ENCODE measurements at regions not wholly inside any gene's neighbourhood (a gene's known extent, or its start where the extent isn't known, plus 50 kb on each side); places are given as distances from the start of the nearest gene placed in this dataset.
"Not testable (repeated sequence)": the region's sequence is repeated elsewhere in the genome, so short reads cannot be mapped to it uniquely, and the experiment has no call there.

- ATAC-seq, result no peak
- no peak for DNase-seq (ENCODE audit: low spot score)
- intact Hi-C loops (cut with DNase I), result no loop called here
Measured at GRCh38 chr7:53350241-53350640, 314.8 kb downstream of the POM121L12 start.

- intact Hi-C loops (cut with DNase I), result no loop called here
- ATAC-seq (no peak), DNase-seq (ENCODE audit: low spot score) (no peak)
Measured at GRCh38 chr7:53351681-53352080, 316.2 kb downstream of the POM121L12 start.

DNA sequence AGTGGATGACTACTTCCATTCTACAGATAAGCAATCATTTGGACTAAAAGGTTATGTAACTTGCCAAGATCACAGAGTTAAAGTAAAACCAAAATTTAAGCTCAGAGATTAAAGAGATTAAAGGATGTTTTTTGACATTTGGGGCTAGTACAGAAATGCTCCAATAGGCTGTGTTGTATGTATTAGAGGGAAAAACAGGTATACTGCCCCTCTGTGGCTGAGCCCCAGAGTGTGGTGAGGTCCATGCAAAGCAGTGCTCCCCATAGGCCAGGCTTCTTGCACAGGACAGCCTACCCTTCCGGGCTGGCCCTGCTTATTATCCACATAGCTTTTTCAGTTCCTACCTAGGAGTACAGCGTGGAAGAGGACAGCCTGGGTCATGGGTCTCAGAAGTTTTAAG lies 322.8 kb downstream of the POM121L12 start:
- DNase-seq (ENCODE audit: low spot score), result no peak
- intact Hi-C loops (cut with DNase I), result no loop called here
- no peak for ATAC-seq

DNA sequence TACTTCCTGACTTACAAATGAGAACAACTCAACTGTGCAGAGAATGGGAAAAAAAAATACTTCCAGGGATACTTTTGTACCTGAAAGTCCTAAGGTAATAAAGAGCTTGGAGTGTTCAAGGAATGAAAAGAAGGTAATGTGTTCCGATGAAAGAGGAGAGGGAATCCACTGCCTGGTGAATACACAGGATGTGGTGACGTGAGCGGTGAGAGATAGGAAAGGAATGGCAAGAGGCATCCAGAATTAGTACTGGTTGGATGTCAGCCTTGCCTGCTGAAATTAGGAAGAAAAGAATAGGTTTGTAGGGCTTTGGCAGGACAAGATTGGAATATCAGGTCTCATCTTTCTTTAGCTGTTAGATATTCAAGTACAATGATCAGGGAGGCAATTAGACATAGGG lies 347.7 kb downstream of the POM121L12 start:
- no peak for ATAC-seq
- DNase-seq (ENCODE audit: low spot score), result no peak
- intact Hi-C loops (cut with DNase I), result no loop called here

GRCh38 chr7:53385239-53385638 lies 349.8 kb downstream of the POM121L12 start:
- ATAC-seq; intact Hi-C loops (cut with DNase I); DNase-seq (ENCODE audit: low spot score): not testable (repeated sequence)

DNA sequence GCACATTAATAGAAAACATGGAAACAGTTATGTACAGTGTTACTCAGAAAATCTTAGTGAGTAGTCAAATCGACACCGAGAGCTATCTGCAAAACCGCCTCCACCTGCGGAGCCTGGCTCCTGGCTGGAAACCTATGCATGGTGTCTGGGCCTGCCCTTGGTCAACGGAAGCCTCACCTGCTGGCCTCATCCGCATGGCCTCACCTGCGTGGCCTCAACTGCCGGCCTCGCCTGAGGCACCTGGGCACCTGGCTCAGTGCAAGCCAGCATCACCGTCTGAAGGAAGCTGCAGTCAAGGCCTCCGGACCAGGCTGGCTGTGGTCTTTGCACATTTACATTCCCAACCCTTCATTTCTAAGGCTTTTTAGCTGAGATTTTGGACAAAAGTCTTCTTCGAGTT lies 352.1 kb downstream of the POM121L12 start:
- DNase-seq (ENCODE audit: low spot score) (no peak), ATAC-seq (no peak)
- intact Hi-C loops (cut with DNase I), result no loop called here

GRCh38 chr7:53397911-53398310 lies 362.5 kb downstream of the POM121L12 start:
- ATAC-seq, result no peak
- intact Hi-C loops (cut with DNase I), result no loop called here
- no peak for DNase-seq (ENCODE audit: low spot score)

GRCh38 chr7:53398566-53398965 lies 363.1 kb downstream of the POM121L12 start:
- ATAC-seq (no peak), DNase-seq (ENCODE audit: low spot score) (no peak)
- intact Hi-C loops (cut with DNase I), result no loop called here

- DNase-seq (ENCODE audit: low spot score) (no peak), ATAC-seq (no peak)
- intact Hi-C loops (cut with DNase I), result no loop called here
Measured at GRCh38 chr7:53413021-53413420, 377.6 kb downstream of the POM121L12 start.

DNA sequence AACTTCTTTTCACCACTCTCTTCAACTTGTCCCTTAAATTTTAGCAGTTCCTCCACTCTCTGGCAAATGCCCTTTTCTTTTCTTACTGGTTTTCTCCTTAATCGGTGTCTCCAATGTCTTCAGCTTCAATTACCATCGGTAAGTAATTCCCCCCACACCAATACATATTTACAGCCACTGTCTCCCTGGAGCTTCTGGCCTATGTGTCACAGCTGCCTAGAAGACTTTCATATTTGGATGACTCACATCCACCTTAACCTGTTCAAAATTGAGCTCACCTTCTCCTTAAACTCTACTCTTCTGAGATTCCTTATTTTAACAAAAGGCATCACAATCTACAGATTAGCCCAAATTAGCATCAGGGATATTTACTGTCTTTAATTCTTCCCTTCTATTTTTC lies 380.4 kb downstream of the POM121L12 start:
- intact Hi-C loops (cut with DNase I), result loop anchor here (2.0 kb wide), 1 partner anchor 59 kb away; no protein-coding TSS in a partner anchor
- ATAC-seq, result no peak
- DNase-seq (ENCODE audit: low spot score), result no peak

GRCh38 chr7:53418834-53419482 lies 383.5 kb downstream of the POM121L12 start:
- ATAC-seq (no peak), DNase-seq (ENCODE audit: low spot score) (no peak)
- intact Hi-C loops (cut with DNase I), result no loop called here

GRCh38 chr7:53420550-53420949 lies 385.1 kb downstream of the POM121L12 start:
- intact Hi-C loops (cut with DNase I), result no loop called here
- ATAC-seq (no peak), DNase-seq (ENCODE audit: low spot score) (no peak)

DNA sequence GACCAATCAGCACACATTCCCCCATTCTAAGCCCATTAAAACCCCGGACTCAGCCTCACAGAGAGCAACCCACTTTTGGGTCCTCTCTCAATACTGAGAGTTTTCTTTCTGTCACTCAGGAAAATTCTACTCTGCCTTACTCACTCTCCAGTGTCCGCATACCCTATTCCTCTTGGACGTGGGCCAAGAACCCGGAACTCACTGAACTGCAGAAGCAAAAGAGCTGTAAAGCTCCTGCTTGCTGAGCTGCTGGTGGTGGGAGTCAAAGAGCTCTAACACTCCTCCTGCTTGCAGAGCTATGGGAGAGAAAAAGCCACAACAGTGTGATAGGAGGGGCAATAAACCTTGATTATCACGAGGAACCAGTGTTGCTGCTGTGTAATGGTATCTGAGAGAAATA lies 386.9 kb downstream of the POM121L12 start:
- intact Hi-C loops (cut with DNase I), result no loop called here
- no peak for ATAC-seq
- DNase-seq (ENCODE audit: low spot score), result no peak

DNA sequence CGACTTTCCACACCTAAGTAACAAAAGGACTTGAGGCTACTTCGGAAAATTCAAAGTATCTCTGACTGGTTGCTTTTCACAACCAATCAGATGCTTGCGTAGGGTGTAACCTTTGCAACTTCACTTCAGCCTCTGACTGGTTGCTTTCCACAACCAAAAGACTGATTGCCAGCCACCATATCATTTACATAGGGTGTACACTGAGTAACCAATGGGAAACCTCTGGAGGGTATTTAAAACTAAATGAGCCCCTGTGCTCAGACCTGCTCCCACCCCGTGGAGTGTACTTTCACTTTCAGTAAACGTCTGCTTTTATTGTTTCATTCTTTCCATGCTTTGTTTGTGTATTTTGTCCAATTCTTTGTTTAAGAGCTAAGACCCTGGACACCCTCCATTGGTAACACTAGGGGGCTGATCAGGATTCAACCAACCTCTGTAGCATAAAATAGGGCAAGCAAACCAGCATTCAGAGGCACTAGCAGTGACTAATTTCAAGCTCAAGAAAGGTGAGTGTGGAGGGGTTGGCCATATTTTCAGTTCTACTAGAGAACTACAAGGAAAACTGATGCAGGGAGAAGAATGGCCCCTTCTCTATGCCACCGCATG lies 390.8 kb downstream of the POM121L12 start:
- intact Hi-C loops (cut with DNase I), result no loop called here
- ATAC-seq (no peak), DNase-seq (ENCODE audit: low spot score) (no peak)

- intact Hi-C loops (cut with DNase I), result no loop called here
- DNase-seq (ENCODE audit: low spot score) (no peak), ATAC-seq (no peak)
Measured at GRCh38 chr7:53428045-53428444, 392.6 kb downstream of the POM121L12 start.

DNA sequence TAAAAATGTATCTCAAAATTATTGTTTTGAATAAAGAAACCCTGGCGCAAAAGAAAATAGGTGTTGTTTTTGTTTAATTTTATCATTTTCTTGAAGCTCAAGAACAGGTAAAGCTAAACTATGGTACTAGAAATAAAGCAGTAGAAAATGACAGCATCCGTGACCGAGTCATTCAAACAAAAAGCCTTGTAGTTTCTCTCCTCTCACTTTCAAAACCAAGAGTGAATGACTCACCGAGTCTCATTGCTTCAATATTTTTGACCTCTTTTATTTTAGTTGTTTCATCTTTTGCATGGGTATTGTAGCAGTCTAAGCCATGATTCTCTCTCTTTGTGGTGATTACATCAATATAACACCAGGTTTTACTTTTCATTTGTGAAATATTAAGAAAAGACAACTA lies 396.5 kb downstream of the POM121L12 start:
- DNase-seq (ENCODE audit: low spot score) (no peak), ATAC-seq (no peak)
- intact Hi-C loops (cut with DNase I), result no loop called here

GRCh38 chr7:53437336-53437735 lies 401.9 kb downstream of the POM121L12 start:
- intact Hi-C loops (cut with DNase I), result no loop called here
- DNase-seq (ENCODE audit: low spot score) (no peak), ATAC-seq (no peak)

DNA sequence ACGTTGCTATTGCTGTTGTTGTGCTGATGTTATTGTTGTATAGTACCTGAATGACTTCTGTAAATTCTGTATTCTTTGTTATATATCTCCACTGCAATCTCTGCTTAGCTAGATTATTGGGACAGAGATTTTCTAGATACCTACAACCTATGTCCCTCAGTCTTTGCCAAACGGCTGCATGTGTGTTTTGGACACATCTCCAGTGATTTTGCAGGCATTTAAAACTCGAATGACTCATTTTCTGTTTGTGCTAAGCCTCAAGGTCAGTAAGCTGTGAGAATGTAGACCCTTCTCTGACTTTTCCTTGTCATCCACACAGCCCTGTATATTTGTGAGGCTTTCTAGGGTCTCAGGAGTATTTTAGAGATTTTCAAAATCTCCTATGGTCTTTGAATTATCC lies 410.7 kb downstream of the POM121L12 start:
- intact Hi-C loops (cut with DNase I), result no loop called here
- no peak for DNase-seq (ENCODE audit: low spot score)
- no peak for ATAC-seq

- ATAC-seq (no peak), DNase-seq (ENCODE audit: low spot score) (no peak)
- intact Hi-C loops (cut with DNase I), result no loop called here
Measured at GRCh38 chr7:53458636-53459035, 423.2 kb downstream of the POM121L12 start.

DNA sequence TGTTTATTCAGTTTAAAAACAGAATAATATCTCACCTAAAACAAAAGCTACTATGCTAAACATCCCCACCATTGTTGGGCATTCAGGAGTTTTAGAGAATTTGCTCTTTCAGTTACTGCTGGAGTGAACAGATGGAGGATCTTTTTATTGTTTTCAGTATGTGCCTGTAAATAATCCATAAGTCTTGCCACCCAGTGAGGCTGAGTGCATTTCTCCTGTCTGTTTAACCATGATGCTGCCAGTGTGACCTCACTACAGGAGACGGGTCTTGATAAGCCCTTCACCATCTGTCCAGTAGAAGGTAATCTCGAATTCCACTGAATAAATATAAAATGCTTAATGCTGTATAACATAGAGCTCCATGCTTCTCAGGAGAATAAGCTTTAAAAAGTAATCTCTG lies 430.9 kb downstream of the POM121L12 start:
- DNase-seq (ENCODE audit: low spot score) (no peak), ATAC-seq (no peak)
- intact Hi-C loops (cut with DNase I), result no loop called here

- no peak for DNase-seq (ENCODE audit: low spot score)
- ATAC-seq, result no peak
- intact Hi-C loops (cut with DNase I), result no loop called here
Measured at GRCh38 chr7:53470336-53470970, 435.0 kb downstream of the POM121L12 start.
